CD4-positive, alpha-beta T cell treated with Interleukin-15 for 1 hour (primary cell): ENCODE measurements at regions not wholly inside any gene's neighbourhood (a gene's known extent, or its start where the extent isn't known, plus 50 kb on each side); places are given as distances from the start of the nearest gene placed in this dataset.

Source experiments
- DNase-seq: peaks from one replicate; pipeline ENCODE4 v3.0.0-alpha.2; 2020

GRCh38 chr18:42412896-42413295 is 457.9 kb downstream of the PIK3C3 start:
- DNase-seq: no peak

- no peak for DNase-seq
Measured at GRCh38 chr18:42413870-42414269, 458.8 kb downstream of the PIK3C3 start.

- DNase-seq: no peak
Measured at GRCh38 chr18:42414756-42415454, 459.9 kb downstream of the PIK3C3 start.

- no peak for DNase-seq
Measured at GRCh38 chr18:42417189-42417588, 462.2 kb downstream of the PIK3C3 start.

- DNase-seq: no peak
Measured at GRCh38 chr18:42418121-42418520, 463.1 kb downstream of the PIK3C3 start.

- no peak for DNase-seq
Measured at GRCh38 chr18:42425025-42425424, 470.0 kb downstream of the PIK3C3 start.

- DNase-seq: no peak
Measured at GRCh38 chr18:42426496-42427015, 471.5 kb downstream of the PIK3C3 start.

GRCh38 chr18:42429196-42429595 is 474.2 kb downstream of the PIK3C3 start:
- DNase-seq: no peak

- no peak for DNase-seq
Measured at GRCh38 chr18:42436222-42436765, 481.3 kb downstream of the PIK3C3 start.

- no peak for DNase-seq
Measured at GRCh38 chr18:42437001-42437400, 482.0 kb downstream of the PIK3C3 start.

GRCh38 chr18:42437646-42438045 is 482.6 kb downstream of the PIK3C3 start:
- no peak for DNase-seq

- DNase-seq: no peak
Measured at GRCh38 chr18:42442656-42443055, 487.6 kb downstream of the PIK3C3 start.

GRCh38 chr18:42444349-42444748 is 489.3 kb downstream of the PIK3C3 start:
- no peak for DNase-seq

GRCh38 chr18:42445359-42445758 is 490.3 kb downstream of the PIK3C3 start:
- no peak for DNase-seq

GRCh38 chr18:42446195-42446594 is 491.2 kb downstream of the PIK3C3 start:
- no peak for DNase-seq

- DNase-seq: no peak
Measured at GRCh38 chr18:42447688-42448087, 492.7 kb downstream of the PIK3C3 start.

- DNase-seq: no peak
Measured at GRCh38 chr18:42458226-42458625, 503.2 kb downstream of the PIK3C3 start.

- no peak for DNase-seq
Measured at GRCh38 chr18:42459873-42460272, 504.8 kb downstream of the PIK3C3 start.

- DNase-seq: no peak
Measured at GRCh38 chr18:42471885-42472284, 516.9 kb downstream of the PIK3C3 start.

- DNase-seq: no peak
Measured at GRCh38 chr18:42473611-42474010, 518.6 kb downstream of the PIK3C3 start.

- DNase-seq: no peak
Measured at GRCh38 chr18:42474577-42474976, 519.5 kb downstream of the PIK3C3 start.

- no peak for DNase-seq
Measured at GRCh38 chr18:42475157-42475556, 520.1 kb downstream of the PIK3C3 start.

GRCh38 chr18:42477267-42477666 is 522.2 kb downstream of the PIK3C3 start:
- DNase-seq: no peak

GRCh38 chr18:42480441-42480840 is 525.4 kb downstream of the PIK3C3 start:
- no peak for DNase-seq

- DNase-seq: no peak
Measured at GRCh38 chr18:42484648-42485047, 529.6 kb downstream of the PIK3C3 start.
